Stimulated activated naive CD8-positive, alpha-beta T cell treated with anti-CD3 and anti-CD28 coated beads, Interleukin-15, amount 100 ng/mL, for 72 hours (primary cell): ENCODE measurements at regions not wholly inside any gene's neighbourhood (a gene's known extent, or its start where the extent isn't known, plus 50 kb on each side); places are given as distances from the start of the nearest gene placed in this dataset.

ENCODE experiments used
- ATAC-seq: fragments of 150-1000 bp; cut with Tn5 transposase; 2 replicates; pipeline ENCODE4 v1.10.0; 2021; ENCODE audit warnings: mild to moderate bottlenecking, moderate library complexity
- DNase-seq, 2 donors: peaks; one replicate each; pipeline ENCODE4 v3.0.0; 2021 to 2022
- H3K27ac Mint-ChIP-seq, 2 donors: one replicate each; pipeline ENCODE4 v1.8.0; 2022; ENCODE audit warnings: mild to moderate bottlenecking in 2 of 2, mixed read lengths in 2 of 2, moderate library complexity in 2 of 2
- H3K27me3 Mint-ChIP-seq: one replicate; pipeline ENCODE4 v1.8.0; 2022; ENCODE audit warnings: mixed read lengths
- H3K4me1 Mint-ChIP-seq: one replicate; pipeline ENCODE4 v1.8.0; 2022; ENCODE audit warnings: mild to moderate bottlenecking, mixed read lengths
- H3K4me3 Mint-ChIP-seq, 2 donors: one replicate each; pipeline ENCODE4 v1.8.0; 2022; ENCODE audit warnings: mild to moderate bottlenecking in 2 of 2, mixed read lengths in 2 of 2, moderate library complexity in 1 of 2
- H3K9me3 Mint-ChIP-seq, 2 donors: one replicate each; pipeline ENCODE4 v1.8.0; 2022; ENCODE audit warnings: mixed read lengths in 2 of 2

GRCh38 chr13:84536906-84537305, 654.6 kb upstream of the SLITRK1 start:
- no peak for ATAC-seq
- no peaks in the 10 kb centered on the region for H3K27me3 Mint-ChIP-seq
- no peaks in the 10 kb centered on the region for H3K9me3 Mint-ChIP-seq
- no peak overlapping the region for H3K27ac Mint-ChIP-seq
- no peaks in the 10 kb centered on the region for H3K4me1 Mint-ChIP-seq
- no peak overlapping the region for H3K4me3 Mint-ChIP-seq
- no peak for DNase-seq

DNA sequence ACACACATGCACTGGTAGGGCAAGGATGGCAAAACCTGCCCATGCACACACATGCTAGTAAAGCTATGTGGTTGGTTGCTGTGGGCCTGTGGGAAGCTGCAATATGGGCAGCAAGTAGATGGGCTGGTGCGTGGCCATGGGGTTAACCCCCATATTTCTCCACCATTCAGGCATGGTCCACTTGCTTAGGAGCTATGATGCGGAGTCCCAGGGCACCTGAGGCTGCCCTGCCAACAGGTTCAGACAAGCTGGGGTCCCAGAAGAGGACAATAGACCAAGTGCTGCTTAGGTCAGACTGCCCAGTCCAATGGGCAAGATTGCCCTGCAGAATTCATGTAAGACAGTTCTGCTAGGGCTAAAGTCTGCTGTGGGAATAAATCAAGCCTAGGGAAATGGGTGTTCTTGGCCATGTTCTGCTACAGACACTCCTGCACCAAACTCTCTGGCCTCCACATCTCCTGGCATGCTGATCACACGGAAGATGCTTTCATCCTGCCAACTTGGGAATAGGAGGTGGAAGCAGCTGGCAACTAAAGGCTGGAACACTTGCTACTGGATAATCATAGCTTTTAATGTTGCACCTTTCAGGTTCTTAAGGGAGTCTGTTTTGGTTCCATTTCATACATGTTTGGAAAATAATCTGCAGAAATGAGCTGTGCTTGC, 646.3 kb upstream of the SLITRK1 start:
- ATAC-seq (no peak), DNase-seq (no peak)
- no peaks in the 10 kb centered on the region for H3K27me3 Mint-ChIP-seq
- H3K4me3 Mint-ChIP-seq, result no peak overlapping the region
- H3K9me3 Mint-ChIP-seq, result peaks cover 0 to 6% of the 10 kb centered on the region in 2 donors
- H3K27ac Mint-ChIP-seq, result no peak overlapping the region
- H3K4me1 Mint-ChIP-seq, result no peaks in the 10 kb centered on the region

- peaks cover 6 to 8% of the 10 kb centered on the region in 2 donors for H3K9me3 Mint-ChIP-seq
- ATAC-seq, result no peak
- no peak overlapping the region for H3K27ac Mint-ChIP-seq
- no peaks in the 10 kb centered on the region for H3K27me3 Mint-ChIP-seq
- no peak overlapping the region for H3K4me3 Mint-ChIP-seq
- H3K4me1 Mint-ChIP-seq, result no peaks in the 10 kb centered on the region
- no peak for DNase-seq
Observed at GRCh38 chr13:84525865-84526264, 643.6 kb upstream of the SLITRK1 start.

- Mint-ChIP-seq H3K4me3 (no peak overlapping the region), H3K27ac (no peak overlapping the region), H3K9me3 (peaks cover 6 to 10% of the 10 kb centered on the region in 2 donors), H3K27me3 (no peaks in the 10 kb centered on the region), H3K4me1 (no peaks in the 10 kb centered on the region)
- DNase-seq (no peak), ATAC-seq (no peak)
Observed at GRCh38 chr13:84524586-84524985, 642.3 kb upstream of the SLITRK1 start.

DNA sequence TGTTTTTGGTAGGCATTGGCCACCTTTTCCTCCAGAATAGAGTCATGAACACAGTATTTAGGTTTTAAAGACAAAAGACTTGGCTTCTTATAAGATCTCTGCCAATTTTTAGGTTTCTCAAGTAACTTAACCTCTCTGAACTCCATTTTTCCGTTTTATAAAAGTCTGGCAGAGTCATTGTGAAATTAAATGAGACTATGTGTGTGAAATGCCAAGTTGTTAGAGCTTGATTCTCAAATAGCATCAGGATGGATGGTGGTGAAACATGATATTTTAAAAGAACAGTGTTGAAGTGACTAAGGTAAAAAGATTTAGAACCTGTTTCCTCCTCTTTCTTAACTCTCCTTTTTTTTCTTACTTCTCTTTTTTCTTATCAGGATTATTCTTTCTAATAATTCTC, 617.7 kb upstream of the SLITRK1 start:
- no peak for DNase-seq
- Mint-ChIP-seq H3K9me3 (no peaks in the 10 kb centered on the region), H3K27ac (no peak overlapping the region), H3K4me3 (no peak overlapping the region), H3K27me3 (no peaks in the 10 kb centered on the region), H3K4me1 (no peaks in the 10 kb centered on the region)
- no peak for ATAC-seq

DNA sequence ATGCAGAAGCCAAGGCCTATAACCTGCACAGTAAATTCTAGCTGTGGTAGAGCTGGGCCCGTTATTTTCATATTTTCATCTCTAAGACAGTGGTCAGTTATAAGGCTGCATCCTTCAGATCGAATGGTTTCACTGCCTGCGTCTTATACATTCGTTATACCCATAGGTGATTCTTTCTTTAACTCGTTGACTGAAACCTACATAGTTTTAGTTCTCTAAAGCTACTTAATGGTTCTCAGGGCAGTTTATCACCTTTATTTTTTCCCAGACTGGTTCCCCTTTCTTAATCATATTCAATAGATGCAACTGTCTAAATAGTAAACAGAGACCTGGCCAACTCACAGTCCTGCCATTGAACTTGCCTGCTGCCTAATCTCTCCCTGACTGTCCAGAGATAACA, 615.3 kb upstream of the SLITRK1 start:
- Mint-ChIP-seq H3K27ac (no peak overlapping the region), H3K9me3 (no peaks in the 10 kb centered on the region), H3K4me1 (no peaks in the 10 kb centered on the region), H3K4me3 (no peak overlapping the region), H3K27me3 (no peaks in the 10 kb centered on the region)
- DNase-seq (no peak), ATAC-seq (no peak)

GRCh38 chr13:84491952-84492351, 609.7 kb upstream of the SLITRK1 start:
- H3K4me3 Mint-ChIP-seq, result no peak overlapping the region
- DNase-seq (no peak), ATAC-seq (no peak)
- H3K4me1 Mint-ChIP-seq, result no peaks in the 10 kb centered on the region
- H3K9me3 Mint-ChIP-seq, result no peaks in the 10 kb centered on the region
- H3K27ac Mint-ChIP-seq, result no peak overlapping the region
- no peaks in the 10 kb centered on the region for H3K27me3 Mint-ChIP-seq

DNA sequence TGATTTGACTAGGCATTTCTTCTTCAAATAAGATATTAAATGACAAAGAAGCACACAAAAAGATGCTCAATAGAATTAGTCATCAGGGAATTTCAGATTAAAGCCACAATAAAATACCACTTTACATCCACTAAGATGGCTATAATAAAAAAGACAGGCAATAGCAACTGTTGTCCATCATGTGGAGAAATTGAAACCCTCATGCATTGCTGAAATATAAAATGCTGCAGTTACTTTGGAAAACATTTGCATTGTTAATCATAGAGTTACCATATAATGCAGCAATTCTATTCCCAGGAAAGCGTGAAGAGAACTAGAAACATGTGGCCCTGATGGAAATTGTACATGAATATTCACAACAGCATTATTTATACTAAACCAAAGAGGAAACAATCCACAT, 605.5 kb upstream of the SLITRK1 start:
- ATAC-seq (no peak), DNase-seq (no peak)
- H3K27ac Mint-ChIP-seq, result no peak overlapping the region
- no peaks in the 10 kb centered on the region for H3K9me3 Mint-ChIP-seq
- no peak overlapping the region for H3K4me3 Mint-ChIP-seq
- H3K4me1 Mint-ChIP-seq, result no peaks in the 10 kb centered on the region
- H3K27me3 Mint-ChIP-seq, result no peaks in the 10 kb centered on the region

GRCh38 chr13:84481958-84482357, 599.7 kb upstream of the SLITRK1 start:
- no peak overlapping the region for H3K4me3 Mint-ChIP-seq
- H3K9me3 Mint-ChIP-seq, result no peaks in the 10 kb centered on the region
- DNase-seq (no peak), ATAC-seq (no peak)
- H3K27me3 Mint-ChIP-seq, result no peaks in the 10 kb centered on the region
- H3K4me1 Mint-ChIP-seq, result no peaks in the 10 kb centered on the region
- no peak overlapping the region for H3K27ac Mint-ChIP-seq

- no peak overlapping the region for H3K4me3 Mint-ChIP-seq
- H3K27me3 Mint-ChIP-seq, result no peaks in the 10 kb centered on the region
- no peak for DNase-seq
- peaks cover 0 to 12% of the 10 kb centered on the region in 2 donors for H3K9me3 Mint-ChIP-seq
- no peak for ATAC-seq
- no peak overlapping the region for H3K27ac Mint-ChIP-seq
- no peaks in the 10 kb centered on the region for H3K4me1 Mint-ChIP-seq
Observed at GRCh38 chr13:84479656-84480055, 597.4 kb upstream of the SLITRK1 start.

- ATAC-seq, result no peak
- no peak for DNase-seq
- Mint-ChIP-seq H3K4me3 (no peak overlapping the region), H3K4me1 (no peaks in the 10 kb centered on the region), H3K9me3 (peaks cover 0 to 10% of the 10 kb centered on the region in 2 donors), H3K27ac (no peak overlapping the region), H3K27me3 (no peaks in the 10 kb centered on the region)
Observed at GRCh38 chr13:84470528-84470927, 588.3 kb upstream of the SLITRK1 start.

GRCh38 chr13:84466461-84466860, 584.2 kb upstream of the SLITRK1 start:
- Mint-ChIP-seq H3K27me3 (no peaks in the 10 kb centered on the region), H3K27ac (no peak overlapping the region), H3K4me3 (no peak overlapping the region), H3K9me3 (no peaks in the 10 kb centered on the region), H3K4me1 (no peaks in the 10 kb centered on the region)
- DNase-seq, result no peak
- no peak for ATAC-seq

- DNase-seq (no peak), ATAC-seq (no peak)
- Mint-ChIP-seq H3K9me3 (no peaks in the 10 kb centered on the region), H3K4me1 (no peaks in the 10 kb centered on the region), H3K27me3 (no peaks in the 10 kb centered on the region), H3K27ac (no peak overlapping the region), H3K4me3 (no peak overlapping the region)
Observed at GRCh38 chr13:84460989-84461388, 578.7 kb upstream of the SLITRK1 start.

GRCh38 chr13:84455143-84455905, 573.0 kb upstream of the SLITRK1 start:
- peaks cover 0 to 16% of the 10 kb centered on the region in 2 donors for H3K9me3 Mint-ChIP-seq
- no peaks in the 10 kb centered on the region for H3K4me1 Mint-ChIP-seq

GRCh38 chr13:84447640-84447978, 565.3 kb upstream of the SLITRK1 start:
- Mint-ChIP-seq H3K4me3 (no peak overlapping the region), H3K9me3 (peaks cover 0 to 11% of the 10 kb centered on the region in 2 donors), H3K4me1 (no peaks in the 10 kb centered on the region), H3K27me3 (no peaks in the 10 kb centered on the region), H3K27ac (no peak overlapping the region)
- DNase-seq (no peak), ATAC-seq (no peak)

More at GRCh38 chr13:84455143-84455905, 573.0 kb upstream of the SLITRK1 start:
- DNase-seq, result no peak
- no peak for ATAC-seq
- H3K27me3 Mint-ChIP-seq, result no peaks in the 10 kb centered on the region
- H3K4me3 Mint-ChIP-seq, result no peak overlapping the region
- no peak overlapping the region for H3K27ac Mint-ChIP-seq

DNA sequence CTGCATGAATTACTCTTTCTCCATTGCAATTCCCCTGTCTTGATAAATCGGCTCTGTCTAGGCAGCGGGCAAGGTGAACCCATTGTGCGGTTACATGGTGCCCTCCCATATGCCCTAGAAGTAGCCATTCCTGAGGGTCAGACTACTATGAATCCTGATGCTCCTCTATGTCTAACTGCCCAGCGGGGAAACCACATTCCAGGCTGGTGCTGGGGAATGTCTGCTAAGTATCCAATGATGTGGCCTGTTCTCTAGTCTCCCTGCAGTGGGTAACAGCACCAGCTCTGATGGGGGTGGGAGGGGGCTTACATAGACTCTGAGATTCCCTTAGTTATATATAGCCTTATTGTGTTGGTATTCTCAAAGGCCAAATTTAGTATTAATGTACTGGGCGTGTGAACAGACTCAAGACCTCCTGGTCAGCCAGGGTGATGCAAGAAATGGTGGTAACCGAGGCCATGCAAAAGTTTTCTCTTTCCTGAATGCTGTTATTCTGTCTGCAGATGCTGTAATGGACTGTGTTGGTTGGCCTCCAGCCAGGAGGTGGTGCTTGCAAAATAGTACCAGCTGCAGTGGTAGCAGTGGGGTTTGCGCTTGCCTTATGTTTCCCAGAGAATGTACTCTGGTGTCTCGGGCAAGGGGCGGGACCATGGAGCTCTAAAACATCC, 564.8 kb upstream of the SLITRK1 start:
- H3K4me3 Mint-ChIP-seq, result no peak overlapping the region
- H3K27me3 Mint-ChIP-seq, result no peaks in the 10 kb centered on the region
- DNase-seq (no peak), ATAC-seq (no peak)
- peak overlapping the region in 1 of 2 donors; percentile 8 for H3K27ac Mint-ChIP-seq
- H3K9me3 Mint-ChIP-seq, result peaks cover 0 to 7% of the 10 kb centered on the region in 2 donors
- no peaks in the 10 kb centered on the region for H3K4me1 Mint-ChIP-seq
